SH-SY5Y (cell line): ENCODE measurements at regions not wholly inside any gene's neighbourhood (a gene's known extent, or its start where the extent isn't known, plus 50 kb on each side); places are given as distances from the start of the nearest gene placed in this dataset.

Source experiments
- GATA2 ChIP-seq: IDR thresholded peaks from 2 replicates; pipeline ENCODE4 v1.6.1; 2011; ENCODE audit warnings: mild to moderate bottlenecking, low read depth, low read length
- GATA3 ChIP-seq: IDR thresholded peaks from 2 replicates; pipeline ENCODE4 v1.6.1; 2011; ENCODE audit warnings: low read depth, mild to moderate bottlenecking, low read length, moderate library complexity

- TF ChIP-seq GATA3 (no peak), GATA2 (no peak)
Observed at GRCh38 chr16:8115814-8116213, 474.5 kb downstream of the TMEM114 start.
